ENCODE measurements at regions not wholly inside any gene's neighbourhood (a gene's known extent, or its start where the extent isn't known, plus 50 kb on each side); places are given as distances from the start of the nearest gene placed in this dataset.

DNA sequence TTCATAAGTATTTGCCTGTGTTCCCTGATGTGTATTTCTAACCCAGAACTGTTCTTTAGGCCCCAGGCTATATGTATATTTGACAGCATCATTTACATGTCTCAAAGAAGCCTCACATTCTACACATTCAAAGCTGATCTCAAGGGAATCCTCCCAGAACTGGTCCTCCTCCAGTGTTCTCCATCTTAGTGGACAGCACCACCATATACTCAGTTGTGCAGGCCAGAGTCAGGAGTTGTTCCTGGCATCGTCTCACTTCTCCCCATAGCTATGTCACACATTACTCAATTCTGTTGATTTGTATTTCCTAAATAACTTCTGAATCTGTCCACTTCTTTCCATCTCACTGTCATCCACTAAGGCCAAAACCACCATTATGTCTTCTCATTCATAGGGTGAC lies 82.8 kb upstream of the TRPC3 start:
- DNase-seq (ENCODE audit: low spot score), result no peak

DNA sequence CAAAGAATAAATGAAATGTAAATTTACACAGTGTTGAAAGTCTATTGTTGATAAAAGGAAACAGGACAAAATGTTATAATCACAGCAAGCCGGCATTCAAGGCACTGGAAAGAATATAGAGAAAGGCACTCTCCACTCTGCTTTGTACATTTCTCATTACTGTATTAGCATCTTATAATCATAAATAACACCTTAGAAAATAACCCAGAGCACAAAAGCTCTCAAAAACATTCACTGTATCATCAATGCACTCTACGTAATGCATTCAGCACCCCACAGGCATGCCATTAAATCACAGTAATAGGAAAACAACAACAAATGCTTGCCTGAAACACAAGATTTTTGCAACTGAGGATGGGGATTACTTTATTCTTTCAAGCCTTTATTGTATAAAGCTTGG lies 75.3 kb upstream of the TRPC3 start:
- no peak for DNase-seq (ENCODE audit: low spot score)

DNA sequence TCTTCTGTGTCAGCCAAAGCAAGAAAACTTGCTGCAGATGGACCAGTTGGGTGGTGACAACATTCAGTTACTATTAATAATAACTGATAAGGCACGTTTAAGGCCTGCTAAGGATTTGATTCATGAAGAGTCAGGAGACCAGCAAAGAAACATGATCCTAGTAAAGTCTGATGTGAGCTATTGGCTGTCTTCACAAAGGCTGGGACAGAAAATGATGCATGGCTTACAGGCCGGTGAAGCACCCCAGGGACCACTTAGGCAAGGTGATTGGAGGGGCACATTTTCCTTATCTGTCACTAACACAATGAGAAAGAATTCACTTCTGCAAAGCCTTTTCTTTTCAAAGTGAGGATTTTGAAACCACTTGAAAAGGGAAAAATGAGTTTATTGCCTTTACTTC lies 65.4 kb upstream of the TRPC3 start:
- DNase-seq (ENCODE audit: low spot score), result no peak

DNA sequence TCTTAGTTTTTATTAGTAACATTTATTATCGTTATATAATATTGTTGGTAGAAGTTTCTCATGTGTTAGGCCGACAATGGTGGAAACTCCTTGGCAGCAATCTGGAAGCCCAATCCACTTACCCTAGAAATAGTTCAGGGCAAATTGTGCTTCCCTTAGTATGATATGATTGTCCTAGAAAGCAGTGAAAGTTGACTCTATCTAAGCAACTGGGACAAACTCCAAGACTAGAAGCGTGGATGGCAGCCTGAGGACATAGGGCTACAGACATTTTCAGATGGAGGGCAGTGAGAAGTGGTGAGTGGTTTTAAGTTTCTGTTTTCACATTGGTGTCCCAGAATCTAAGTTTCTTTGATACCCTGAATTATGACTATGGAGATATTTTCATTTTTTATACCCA lies 63.3 kb upstream of the TRPC3 start:
- no peak for DNase-seq (ENCODE audit: low spot score)

DNA sequence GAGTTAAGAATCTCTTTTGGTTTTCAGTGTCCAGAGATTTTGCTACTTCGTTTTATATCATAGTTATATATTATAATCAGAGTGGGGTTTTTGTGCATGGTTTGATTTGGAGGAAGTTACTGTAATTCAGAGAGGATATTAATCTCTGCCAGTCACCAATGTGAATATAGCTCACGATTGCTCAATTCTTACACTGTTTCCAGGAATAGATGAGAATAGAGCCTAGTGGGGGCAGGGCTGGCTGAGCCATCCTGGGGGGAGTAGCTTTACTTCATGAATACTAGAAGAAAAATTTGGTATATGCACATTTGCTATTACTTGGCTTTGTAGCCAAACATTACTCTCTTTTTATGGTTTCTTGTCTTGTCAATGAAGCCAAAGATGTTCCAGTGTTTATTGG lies 60.9 kb upstream of the TRPC3 start:
- no peak for DNase-seq (ENCODE audit: low spot score)

DNA sequence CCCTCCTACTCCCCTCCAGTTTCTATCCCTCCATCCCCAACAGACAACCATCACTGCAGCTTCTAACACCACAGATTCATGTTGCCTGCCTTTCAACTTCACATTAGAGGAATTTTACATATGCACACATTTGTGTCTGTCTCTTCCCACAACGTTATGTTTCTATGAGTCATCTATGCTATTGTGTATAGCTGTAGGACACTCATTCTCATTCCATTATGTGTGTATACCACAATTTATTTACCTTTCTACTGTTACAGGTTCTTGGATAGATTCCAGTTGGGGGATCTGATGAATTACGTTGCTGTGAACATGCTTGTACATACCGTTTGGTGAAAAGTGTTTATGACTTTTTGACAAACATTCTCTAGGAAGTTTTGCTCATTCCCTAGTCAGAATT lies 58.8 kb upstream of the TRPC3 start:
- DNase-seq (ENCODE audit: low spot score), result no peak

DNA sequence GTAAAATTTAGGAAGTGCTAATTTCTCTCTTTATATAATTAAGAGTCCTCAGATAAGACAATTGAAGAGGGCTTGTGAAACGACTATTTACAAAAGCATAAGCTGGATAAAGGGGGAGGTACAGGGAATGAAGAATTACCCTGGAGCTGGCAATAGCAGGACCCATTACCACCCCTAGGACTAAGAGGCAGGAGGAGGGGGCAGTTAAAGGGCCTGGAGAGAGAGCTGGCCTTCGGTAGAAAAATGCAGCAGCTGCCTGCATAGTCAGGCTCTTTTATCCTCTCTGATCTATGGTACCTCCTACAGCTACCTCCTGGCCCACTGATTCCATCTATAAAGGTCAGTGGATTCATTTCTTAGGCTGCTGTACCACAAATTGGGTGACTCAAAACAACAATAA lies 57.7 kb upstream of the TRPC3 start:
- no peak for DNase-seq (ENCODE audit: low spot score)

DNA sequence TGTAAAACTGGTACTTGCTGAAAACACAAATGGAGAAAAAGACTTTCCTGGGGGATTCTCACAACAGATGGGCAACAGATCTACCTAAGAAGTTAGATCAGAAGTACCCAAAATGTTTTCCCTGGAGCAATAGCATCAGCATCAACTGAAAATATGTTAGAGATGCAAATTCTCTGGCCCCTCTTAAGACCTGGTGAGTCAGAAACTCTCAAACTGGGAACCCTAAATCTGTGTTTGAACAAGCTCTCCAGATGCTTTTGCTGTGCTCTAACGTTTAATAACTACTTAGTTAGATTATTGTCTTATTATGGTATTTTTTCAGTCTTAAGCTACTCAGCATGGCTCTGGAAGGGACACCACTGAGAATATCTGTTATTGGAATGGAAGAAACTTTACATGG lies 55.2 kb upstream of the TRPC3 start:
- no peak for DNase-seq (ENCODE audit: low spot score)

DNA sequence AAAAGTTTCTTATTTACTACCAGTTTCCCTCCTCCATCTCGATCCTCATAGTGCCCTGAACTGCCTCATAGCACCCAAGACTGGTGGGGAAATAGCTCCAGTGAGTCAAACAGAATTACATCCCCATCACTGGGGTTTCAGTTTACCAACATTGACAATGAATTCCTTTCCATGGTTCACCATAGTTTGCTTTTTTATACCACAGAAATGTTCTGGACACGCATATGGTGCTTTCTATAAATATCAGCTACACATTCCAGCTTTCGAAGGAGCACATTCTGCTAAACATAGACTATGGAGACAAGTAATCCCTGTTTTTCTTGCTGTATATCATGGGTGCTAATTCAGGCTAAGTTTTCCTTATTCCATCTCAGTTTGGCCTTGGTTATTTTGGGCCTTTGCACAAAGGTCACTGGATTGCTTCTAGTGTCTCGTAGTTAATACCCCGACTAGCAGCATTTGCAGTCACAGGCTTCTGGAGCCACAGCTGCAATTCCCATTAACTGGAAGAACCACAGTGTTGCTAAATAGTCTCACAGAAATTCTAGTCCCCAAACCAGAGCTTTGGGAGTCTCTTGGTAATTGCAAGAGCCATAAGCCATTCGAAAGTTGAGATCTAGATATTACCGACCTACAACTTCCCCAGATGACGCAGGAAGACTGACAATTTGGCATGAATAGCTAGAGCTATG lies 53.4 kb upstream of the TRPC3 start:
- no peak for DNase-seq (ENCODE audit: low spot score)

DNA sequence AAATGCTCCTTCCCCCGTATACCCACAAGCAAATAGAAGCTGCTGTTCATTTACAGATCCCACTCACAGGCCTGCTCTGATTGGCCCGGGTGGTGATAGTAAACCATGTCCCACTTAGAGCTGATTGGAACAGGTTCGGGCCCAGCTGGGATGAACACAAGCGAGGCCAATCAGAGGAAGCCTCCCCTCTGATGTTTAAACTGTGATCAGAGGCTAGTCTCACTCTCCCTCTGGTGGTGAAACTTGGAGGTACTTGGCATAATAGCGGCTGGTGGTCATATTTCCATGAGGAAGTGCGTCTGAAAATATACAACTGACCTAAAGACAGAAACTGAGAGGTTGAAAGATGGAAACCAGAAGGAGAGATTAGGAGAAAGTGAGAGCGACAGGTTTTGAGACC lies 51.5 kb upstream of the TRPC3 start:
- peak; percentile 32 for DNase-seq (ENCODE audit: low spot score)

Measured in pons (tissue), 1 donor.